LNCAP (cell line): ENCODE measurements at regions not wholly inside any gene's neighbourhood (a gene's known extent, or its start where the extent isn't known, plus 50 kb on each side); places are given as distances from the start of the nearest gene placed in this dataset.

ENCODE experiments used
- CTCF ChIP-seq: fragments of 450-650 bp; IDR thresholded peaks from 2 replicates; pipeline ENCODE4 v1.5.1; 2017; ENCODE audit warnings: mild to moderate bottlenecking

- no peak for TF ChIP-seq CTCF
Measured at GRCh38 chr6:105459864-105460263, 57.0 kb upstream of the PREP start.

DNA sequence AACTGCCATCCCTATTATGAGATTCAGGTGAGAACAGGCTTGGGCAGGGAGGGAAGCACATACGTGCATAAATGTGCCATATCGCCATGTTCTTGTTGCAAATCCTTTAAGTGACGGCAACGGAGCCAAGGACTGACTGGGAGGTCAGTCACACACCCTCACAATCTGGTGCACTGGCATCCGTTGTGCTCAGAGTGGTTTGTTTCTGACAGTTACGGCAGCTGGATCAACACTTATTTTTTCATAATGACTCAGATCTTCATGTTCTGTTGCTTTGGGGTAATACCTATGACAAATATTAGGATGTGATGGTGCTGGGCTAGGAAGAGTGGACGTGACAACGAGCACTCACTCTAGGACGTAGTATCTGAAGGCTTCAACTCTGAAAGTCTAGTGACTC is 56.2 kb upstream of the PREP start:
- no peak for TF ChIP-seq CTCF

DNA sequence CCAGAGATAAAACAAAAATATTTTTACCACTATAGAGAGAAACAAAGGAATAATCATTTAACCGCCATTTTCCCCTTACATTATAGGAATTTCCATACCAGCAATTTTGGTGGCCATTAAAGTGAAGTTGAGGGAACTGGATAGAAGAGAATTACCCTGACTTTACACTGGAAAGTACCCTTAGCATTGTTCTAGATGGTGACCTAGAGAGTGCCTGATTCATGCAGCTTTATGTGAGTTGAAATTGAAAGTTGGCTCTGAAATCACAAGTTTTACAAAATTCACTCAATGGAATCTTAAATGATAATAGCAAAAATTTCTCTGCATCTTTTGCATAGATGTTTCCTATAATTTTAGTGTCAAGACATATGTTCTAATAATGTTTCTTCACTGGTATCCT is 55.7 kb upstream of the PREP start:
- TF ChIP-seq CTCF, result no peak

DNA sequence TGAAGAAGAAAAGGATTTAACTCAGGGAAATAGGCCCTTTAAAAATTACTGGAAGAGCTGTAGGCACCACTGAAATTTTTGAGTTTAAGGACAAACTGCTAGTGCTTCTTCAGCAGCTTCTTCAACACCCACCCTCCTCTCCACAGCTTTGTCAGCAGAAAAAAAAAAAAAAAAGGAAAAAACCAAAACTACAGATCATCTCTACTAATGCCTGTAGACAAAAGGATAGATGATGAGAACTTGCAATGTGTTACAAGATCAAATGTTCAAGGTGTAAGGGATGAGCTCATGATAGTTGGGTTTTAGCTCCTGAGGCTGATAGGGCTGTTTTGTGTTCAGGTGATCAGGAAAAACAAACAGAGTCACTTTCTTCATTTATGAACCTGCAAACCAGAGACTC is 55.2 kb upstream of the PREP start:
- no peak for TF ChIP-seq CTCF

GRCh38 chr6:105453968-105454367 is 51.1 kb upstream of the PREP start:
- TF ChIP-seq CTCF, result no peak

DNA sequence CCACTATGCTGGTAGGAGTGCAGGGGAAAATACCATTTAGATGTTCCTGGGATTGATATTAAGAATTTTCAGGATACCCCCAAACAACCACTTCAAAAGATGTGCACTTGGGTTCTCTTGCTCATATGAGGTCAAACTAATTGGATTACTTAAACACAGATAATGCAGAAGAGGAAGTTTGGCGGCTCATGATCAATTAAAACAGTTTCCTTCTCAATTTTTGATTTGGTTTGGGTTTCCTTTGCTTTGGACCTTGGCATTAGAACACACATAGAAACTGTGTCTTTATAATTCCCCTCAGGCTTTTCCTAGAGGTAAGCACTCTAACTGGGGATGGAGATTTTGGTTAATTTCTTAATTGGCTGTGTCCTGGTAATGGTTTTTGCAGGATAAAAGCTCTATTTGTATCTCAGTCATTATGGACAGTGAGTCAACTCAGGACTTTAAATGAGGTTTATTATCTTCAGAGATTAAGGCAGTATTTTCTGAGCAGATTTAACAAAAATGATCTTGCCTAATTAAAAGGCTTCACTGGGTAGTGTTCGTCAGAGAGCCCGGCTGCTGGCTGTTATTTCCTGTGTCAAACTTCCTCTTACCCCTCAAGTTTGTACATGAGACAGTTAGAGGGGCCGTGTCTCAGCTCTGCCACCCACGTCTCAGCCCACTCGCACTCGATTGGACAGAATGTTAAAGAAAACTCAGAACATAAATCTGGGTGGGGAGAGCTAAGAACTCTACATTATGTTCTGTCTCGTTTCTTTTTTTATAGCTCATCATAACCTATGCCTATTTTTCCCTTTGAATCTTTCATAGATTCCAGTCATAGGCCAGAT is 50.3 kb upstream of the PREP start:
- no peak for TF ChIP-seq CTCF
